NCI-H146 (cell line): ENCODE measurements at regions not wholly inside any gene's neighbourhood (a gene's known extent, or its start where the extent isn't known, plus 50 kb on each side); places are given as distances from the start of the nearest gene placed in this dataset.

Experiments
- DNase-seq: peaks from one replicate; lab custom pipeline; 2025; lab: John Stamatoyannopoulos, UW

DNA sequence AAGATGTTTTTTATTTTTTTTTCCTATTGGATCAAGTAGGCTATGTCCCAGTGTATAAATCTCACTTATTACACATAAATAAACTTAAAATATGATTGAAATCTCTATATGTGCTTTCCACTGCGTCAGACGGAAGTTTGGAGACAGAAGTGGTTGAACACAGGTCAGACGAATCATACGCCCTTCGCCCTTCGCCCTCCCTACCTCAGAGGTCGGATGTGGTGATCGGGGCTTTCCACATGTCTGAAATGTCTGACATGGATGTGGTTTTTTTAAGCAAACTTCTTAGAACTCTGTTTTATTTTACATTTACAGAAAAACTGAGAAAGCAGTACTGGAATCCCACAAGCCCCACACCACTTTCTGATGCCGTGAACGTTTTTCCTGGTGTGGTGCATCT is 344.4 kb downstream of the THBS2 start:
- DNase-seq: no peak

DNA sequence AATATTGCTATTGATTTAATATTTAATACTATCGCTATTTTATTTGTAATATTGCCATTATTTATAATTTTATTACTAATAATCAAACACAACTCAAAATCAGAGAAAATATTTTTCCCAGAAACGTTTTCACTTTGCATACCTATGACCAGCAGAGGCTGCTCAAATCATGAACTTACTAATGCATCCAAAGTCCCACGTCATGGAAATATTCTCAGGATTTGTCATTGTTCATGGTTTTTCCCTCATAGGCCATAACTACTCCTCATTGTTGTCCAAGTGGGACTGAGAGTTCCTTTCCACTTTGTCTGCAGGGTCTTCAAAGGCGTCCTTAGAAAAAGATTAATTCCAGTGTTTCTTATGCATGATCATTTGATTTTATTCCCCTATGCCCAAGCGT is 344.8 kb downstream of the THBS2 start:
- DNase-seq: no peak

DNA sequence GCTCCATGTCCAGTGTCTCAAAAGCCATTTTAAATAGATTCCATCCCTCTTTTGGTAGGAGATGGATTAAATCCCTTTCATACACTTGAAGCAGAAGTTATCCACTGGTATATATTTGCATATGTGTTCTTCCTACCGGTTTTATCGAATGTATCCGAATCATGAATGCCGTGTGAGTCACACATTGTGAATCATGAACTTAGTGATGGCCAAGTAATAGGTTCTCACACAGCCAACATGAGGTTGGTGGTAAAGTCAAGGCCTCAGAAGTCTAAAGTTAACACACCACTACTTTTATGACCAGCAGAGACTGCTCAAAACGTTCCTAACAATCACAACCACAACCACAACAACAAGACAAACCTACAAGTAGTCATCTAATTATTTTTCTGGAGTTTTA is 345.5 kb downstream of the THBS2 start:
- no peak for DNase-seq

DNA sequence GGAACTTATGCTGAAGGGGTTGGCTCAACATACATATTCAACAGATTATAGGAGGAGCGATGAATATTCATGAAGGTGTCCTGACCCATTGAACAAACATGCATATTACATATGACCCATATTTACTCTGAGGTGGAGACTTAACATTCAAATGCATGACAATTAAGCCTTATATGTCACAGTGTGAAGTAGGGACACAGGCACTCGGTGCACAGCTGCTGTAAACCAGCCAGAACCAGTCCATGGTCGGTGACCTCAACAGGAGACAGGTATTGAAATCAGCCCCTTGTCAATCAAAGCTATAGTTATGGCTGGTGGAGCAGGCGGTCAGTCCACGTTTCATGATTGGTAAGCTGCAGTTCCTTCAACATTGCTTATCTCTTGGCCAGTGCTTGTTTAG is 347.3 kb downstream of the THBS2 start:
- DNase-seq: peak; percentile 24

DNA sequence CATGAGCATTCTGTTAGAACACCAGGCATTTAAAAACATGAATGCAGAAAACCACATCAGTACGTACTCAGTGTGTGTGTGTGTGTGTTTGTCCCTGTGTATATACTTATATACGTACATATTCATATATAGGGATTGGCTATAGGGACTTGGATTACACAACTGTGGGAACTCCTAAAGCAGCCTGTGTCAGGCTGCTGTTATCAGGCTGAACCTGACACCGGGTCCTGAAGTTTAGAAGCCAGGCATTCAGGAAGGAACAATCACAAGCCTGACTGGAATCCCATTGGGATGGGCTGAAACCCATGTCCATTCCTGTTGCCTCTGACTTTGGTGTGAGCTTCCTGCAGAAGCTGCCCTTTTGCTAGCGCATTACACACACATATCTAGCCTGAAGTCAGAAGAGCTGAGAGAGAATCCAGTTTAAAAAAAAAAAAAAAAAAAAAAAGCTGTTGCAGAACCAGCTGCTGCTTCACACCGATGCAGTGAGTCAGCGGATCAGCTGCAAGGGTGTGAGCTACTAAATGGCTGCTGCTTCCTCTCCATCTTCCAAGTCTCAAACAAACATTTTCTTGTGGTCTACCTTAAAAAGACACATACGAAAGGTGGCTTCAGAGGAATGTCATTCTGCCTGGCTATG is 348.1 kb downstream of the THBS2 start:
- no peak for DNase-seq

DNA sequence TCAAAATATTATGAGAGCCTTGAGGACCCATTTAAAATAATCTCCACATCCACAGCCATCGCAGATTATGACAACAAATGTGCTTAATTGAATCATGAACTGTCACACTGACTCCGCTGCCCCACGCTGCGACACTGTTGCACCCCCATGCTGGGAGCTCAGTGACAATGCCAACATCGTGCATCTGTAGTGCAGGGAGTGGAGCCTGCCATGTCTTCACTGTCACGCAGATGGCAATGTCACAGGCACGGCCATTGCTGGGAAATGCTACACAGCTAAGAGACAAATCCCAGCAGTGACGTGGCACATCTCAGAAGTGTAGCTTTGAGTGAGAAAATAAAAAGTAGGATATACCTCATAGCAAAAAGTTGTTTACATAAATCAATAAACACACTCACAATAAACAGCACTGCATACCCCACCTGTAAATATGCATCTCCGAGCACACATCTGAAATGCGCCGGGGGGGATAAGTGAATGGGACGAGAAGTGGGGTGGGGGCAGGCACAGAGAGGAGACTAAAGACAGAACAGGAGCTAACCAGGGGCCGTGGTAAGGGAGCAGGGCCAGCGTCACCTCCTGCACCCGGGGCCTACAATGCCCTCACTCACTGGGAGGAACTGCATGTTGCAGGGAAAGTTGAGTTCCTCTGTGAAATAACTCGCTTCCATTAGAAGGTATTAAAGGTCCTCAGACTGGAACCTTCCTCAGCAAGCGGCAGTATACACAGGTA is 349.9 kb downstream of the THBS2 start:
- DNase-seq: no peak

DNA sequence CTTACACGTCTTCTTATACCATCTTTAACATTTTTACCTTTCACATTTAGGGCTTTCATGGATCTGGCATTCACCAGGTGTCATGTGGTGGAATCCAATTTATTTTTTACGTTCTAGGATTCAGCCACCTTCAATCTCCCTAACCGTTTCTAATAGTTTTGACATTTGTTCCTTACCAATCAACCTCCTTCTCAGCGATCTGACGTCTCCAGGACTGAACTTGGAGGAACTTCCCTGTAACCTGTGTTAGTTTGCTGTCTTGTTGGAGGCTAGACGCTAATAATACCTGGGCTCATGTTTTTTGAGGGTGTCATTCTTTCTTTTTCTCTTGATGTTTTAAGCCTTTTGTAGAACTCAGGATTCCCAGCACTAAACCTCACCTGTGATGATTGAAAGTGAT is 351.6 kb downstream of the THBS2 start:
- no peak for DNase-seq

DNA sequence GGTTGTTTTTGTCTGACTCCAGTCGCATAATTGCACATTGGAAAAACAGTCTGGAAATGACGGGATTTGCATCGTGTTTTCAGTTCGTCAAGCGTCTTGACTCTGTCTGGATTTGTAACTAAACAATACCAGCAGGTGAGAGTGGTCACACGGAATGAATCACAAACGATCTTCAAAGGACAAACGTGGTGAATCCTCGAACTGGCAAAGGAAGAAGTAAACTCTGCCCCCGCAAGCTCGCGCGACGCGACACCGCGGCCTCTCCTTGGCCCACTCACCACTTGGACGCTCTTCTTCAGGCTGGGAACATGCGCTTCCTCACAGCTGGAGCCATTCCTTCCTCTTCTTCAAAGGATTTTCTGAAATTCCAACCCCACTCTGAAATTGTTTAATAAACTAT is 352.6 kb downstream of the THBS2 start:
- no peak for DNase-seq

DNA sequence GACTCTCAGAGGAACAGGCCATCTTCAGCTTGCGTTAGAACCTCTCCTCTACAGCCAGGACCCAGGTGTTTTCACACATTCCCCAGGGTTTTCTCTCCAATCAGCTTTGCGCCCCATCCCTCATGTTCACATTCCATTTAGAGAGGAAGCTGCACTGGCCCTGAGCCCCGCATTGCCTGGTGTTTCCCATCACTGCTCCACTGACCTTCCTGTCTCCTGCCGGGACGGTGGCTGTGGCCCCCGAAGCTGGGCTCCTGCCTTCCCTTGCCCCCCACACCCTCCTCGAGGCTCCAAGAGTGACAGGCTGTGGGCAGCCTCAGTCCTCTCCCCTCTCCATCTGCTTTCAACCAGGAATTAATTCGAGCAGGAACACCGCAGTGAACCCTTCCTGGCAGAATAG is 357.3 kb downstream of the THBS2 start:
- DNase-seq: no peak

DNA sequence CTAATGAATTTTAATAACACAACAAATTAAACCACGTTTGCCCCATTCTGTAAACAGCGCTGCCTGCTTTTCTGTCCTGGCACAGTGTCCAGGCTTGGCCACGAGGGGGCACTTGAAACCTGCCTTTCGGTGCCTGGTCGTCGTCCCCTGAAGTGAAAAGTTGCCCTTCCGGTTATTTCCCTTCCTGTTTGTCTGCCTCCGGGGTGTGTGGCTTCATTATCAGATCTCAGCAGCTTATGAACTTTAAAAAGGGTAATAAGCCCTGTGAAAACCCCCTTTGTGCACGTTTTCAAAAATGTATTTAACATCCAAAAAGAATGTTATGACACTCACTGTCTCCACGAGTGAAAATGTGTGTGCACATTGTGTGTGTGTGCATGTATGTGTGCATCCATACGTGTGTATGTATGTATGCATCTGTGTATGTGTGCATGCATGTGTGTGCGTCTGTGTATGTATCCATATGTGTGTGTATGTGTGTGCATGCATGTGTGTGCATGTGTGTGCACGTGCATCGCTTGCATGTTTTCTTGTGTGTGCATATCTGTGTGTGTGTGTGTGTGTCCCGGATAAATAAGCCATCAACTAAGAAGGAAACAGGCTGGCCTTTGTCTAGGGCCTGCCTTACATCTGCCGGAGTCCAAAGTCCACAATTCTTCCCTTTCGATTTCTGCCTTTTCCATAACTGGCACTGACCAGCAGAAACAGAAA is 358.4 kb downstream of the THBS2 start:
- peak; percentile 93 for DNase-seq

DNA sequence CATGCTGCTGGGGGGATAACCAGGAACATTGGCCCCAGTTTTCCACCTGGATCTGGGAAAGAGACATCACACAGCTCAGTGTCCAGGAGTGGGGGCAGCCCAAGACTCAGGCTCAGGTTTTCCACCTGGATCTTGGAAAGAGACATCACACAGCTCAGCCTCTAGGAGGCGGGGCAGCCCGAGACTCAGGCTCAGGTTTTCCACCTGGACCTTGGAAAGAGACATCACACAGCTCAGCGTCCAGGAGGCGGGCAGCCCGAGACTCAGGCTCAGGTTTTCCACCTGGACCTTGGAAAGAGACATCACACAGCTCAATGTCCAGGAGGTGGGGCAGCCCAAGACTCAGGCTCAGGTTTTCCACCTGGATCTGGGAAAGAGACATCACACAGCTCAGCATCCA is 361.6 kb downstream of the THBS2 start:
- DNase-seq: no peak

DNA sequence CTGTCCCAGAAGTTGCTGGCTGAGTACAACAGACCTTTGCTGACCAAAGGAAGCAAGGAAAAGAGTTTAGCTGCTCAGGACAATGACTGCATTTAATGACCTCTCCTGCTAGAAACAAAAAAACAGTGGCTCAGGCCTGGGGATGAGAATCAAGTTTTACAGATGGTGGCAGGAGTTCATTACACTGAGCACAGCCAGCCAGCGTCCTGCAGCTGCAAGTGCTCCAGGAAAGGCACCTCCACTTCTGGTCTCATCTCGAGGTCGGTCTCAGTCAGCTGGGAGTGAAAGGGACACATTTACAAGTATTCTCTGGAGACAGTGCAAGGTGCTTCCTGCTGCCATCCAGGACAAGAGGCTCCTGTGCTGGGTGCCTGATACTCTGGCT is 362.7 kb downstream of the THBS2 start:
- DNase-seq: no peak

DNA sequence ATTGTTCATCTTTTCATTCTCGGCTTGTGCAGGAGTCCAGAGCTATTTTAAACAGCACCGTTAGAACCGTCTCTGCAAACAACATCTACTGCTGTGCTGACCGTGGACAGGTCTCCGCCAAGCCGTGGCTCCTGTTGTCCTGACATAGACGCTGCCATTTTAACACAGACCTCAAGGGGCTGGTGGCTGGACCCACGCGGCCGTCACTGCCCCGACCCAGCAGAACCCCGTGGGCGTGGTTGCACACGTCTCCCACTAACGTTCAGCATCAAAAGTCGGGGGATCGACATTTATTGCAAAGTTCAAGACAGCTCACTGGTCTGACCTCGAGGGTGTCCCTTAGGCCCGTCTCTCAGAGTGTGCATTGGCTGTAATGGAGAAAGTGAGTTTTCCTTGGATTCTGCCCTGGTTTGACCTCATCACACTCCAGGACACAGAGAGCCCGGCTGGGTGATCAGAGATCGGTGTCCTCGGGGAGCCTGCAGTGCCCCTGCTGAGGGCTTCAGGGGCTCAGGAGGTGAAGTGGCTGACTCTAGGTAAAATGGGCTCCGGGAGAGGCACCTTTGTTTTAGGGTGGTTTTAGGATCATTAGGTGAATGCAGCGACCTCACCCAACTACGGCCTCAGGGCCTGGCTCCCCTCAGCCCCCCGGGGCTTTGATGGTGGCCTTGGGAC is 363.2 kb downstream of the THBS2 start:
- DNase-seq: no peak

DNA sequence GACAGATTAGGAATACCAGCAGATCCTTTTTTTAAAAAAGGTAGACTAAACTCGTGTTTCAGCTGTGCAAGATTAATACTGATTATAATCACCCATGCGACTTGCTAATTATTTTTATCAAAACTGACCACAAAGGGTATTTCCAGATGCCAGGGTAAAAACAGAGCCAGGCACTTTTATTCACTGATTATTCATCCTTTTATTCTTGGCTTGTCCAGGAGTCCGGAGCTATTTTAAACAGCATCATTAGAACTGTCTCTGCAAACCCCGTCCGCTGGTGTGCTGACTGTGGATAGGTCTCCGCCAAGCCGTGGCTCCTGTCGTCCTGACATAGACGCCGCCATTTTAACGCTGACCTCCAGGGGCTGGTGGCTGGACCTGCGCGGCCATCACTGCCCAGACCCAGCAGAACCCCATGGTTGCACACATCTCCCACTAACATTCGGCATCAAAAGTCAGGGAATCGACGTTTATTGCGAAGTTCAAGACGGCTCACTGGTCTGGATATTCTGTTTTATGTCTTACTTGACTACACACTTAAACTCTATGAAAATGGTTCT is 364.8 kb downstream of the THBS2 start:
- DNase-seq: no peak

DNA sequence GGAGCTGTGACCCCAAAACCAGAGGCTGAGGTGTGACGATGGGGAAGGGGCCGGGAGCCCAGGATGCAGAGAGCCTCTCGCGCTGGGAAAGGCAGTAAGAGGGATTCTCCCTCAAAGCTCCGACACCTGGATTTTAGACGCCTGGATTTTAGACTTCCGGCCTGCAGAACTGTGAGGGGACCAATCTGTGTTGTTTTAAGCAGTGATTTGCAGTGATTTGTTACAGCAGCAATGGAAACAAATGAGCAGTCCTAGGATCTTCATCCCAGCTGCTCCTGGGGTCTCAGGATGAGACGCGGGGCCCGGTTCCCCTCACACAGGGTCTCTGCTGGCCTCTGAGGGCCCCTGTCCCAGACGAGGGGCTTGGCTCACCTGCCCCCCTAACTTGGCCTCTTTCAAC is 365.5 kb downstream of the THBS2 start:
- DNase-seq: no peak

DNA sequence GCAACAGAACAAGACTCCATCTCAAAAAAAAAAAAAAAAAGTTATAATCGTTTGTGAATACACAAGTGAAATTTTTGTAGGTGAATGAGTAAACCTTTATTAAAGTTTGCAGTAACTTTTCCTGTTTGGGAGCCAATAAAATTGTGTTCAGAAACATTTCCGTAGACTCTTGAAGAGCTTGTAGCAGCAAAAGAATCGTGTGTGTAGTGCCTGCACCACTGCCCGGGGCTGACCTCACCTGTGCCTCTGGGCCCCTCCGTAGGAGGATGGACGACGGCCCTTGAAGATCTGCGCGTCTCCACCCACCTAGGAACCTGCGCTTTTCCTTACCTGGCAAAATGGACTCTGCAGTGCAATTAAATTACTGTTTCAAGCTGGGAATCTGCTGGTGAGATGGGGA is 366.0 kb downstream of the THBS2 start:
- no peak for DNase-seq

DNA sequence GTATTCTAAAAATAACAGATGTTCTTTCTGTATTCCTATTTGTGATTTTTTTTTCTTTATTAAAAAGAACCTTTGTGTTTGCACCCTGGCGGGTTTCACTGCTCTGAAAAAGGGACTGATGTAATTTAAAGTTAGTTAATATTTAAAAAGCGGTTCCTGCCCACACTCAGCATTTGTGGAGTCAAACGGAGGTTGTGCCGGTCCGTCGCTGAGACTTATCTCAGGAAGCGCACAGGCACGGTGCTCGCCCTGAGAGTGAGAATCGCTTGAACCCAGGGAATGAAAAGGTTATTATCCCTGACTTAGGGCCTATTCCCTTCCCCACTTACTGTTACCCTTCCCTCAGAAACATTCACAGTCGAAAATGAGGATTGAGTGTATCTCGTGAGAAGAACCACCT is 366.7 kb downstream of the THBS2 start:
- no peak for DNase-seq

DNA sequence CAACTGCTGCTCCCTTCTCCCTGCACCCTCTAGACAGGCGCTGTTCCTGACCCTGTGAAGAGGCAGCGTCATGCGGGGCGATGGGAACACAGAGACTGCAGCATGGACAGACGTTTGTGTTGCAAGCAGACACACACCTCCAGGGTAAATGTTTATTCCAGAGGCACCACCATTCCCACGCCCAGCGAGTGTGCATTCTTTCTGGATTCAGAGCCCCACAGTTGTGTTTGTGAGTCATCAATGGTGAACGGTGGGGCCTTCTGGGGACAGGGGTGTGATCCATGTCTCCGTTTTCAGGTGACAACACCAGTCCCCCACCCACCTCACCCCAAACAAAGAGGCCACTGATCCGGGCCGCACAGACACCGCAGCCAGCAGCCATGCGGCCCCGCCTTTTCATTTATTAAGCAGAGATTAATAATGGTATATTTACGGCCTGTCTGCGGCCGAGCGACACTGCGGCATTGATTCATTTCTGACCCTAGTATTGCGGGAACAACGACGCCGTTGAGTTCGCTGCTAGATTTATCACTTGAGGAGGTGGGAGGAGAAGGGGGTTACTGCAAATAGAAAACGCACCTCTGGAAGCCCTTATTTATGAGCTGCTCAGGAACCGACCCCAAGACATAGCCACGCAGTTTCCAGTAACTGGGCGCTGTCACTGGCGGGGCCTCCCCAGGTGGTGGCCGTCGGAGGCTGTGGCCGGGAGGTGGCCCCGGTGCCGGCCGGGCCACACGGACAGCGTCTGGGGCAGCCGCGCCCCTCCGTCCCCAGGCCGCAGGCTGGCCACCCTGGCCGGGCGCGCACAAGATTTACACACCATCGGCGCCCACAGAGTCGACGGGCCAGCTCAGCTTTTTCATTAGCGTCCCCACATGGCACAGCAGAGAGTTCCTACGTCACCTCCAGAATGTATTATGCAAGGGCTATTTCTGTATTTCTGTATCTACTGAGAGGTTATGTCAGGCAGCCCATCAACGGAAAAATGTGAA is 367.6 kb downstream of the THBS2 start:
- no peak for DNase-seq

DNA sequence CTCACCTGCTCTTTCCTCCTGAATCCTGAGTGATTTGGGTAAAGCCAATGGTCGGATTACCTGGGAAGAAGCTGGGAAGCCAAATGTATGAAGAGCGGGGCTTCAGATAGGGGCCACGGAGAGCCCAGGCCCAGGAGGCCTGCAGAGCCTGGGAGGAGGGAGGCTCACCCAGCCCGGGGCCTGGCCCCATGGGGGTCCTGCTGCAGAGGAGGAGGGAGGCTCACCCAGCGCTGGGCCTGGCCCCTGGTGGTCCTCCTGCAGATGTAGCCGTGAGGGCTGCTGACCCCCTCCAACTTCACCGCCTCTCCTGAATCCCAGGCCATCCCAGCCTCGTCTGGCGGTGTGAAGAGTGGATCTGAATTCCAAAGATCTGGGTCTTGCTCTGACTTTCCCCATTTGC is 368.4 kb downstream of the THBS2 start:
- DNase-seq: no peak

DNA sequence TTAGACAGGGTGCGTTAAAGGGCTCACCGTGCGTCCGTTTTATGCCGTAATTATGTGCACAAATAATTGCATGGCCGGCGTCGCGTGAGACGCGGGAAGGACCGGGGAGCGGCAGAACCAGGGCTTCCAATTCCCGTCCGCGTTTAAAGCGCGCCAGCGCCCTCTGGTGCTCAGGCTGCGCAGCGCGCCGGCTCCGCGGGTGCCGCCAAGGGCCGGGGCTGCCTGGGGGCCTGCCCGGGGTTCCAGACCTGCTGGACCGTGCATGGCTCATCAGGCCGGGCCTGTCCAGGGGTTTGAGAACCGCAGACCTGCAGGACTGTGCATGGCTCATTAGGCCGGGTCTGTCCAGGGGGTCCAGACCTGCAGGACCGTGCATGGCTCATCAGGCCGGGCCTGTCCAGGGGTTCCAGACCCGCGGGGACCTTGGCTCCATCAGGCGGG is 369.0 kb downstream of the THBS2 start:
- peak; percentile 79 for DNase-seq

DNA sequence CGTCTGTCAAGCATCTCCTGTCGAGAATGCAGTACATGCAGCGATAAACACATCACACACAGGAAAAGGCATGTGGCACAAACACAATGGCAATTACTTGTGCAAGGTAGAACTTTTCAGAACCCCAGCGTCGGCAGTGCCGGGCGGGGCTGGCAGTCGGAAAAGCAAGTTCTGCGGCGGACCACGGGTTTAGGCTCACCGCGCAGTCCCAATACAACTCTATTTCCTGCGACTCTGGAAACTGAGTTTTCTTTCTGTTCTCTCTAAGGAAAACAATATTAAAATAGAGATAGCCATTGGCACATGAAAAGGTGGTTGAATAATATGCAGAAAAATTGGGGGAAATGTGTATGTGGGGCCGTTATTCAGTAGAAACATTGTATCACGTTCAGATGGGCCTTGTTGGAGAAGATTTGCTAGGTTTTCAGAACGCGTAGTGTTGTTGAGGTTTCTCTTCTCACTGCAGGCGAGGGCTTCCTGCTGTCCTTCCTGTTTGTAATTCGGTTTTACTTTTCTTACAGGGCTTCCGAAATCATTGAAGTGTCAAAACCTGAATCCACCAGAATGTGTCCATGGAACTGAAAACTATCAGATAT is 369.5 kb downstream of the THBS2 start:
- DNase-seq: no peak
